NCI-H2029 (cell line): ENCODE measurements at regions not wholly inside any gene's neighbourhood (a gene's known extent, or its start where the extent isn't known, plus 50 kb on each side); places are given as distances from the start of the nearest gene placed in this dataset.

Experiments used
- DNase-seq: peaks from one replicate; lab custom pipeline; 2025; lab: John Stamatoyannopoulos, UW

DNA sequence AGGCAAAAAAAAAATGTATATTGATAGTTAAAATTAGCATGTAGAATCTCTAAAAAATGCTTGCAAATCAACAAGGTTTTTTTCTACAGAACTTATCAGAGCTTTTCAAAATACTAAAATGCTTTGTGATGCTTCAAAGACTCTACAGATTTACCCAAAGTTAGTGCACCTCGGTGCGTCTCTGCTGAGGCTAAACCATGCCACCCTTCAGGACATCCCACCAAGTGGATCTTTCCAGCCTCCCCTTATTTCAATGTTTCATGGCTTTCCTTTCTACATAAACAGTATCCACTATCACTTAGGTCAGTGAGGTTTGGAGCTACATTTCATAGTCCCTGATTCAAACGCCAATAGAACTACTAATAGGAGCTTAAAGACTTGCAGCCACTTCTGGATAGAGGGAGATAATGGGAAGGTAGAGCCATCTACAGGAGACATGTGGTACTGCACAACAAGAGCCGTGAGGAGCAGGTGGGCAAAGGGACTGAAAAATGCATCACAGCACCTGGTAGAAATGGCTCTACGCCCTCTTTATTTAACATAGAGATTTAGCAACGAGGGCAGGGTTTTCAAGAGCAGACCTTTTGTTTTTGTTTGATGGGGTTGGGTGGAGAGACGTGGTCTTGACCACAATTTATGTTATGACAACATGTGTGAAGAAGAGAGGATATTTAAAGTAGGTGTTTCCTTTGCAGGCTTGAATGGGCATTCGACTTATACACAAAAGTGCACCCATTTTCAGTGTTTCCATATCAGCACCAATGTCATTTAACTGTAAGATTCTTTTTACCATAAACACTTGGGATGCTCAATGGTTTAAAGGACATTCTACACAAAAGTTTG lies 56.1 kb upstream of the SLC35G4 start:
- peak; percentile 5 for DNase-seq

DNA sequence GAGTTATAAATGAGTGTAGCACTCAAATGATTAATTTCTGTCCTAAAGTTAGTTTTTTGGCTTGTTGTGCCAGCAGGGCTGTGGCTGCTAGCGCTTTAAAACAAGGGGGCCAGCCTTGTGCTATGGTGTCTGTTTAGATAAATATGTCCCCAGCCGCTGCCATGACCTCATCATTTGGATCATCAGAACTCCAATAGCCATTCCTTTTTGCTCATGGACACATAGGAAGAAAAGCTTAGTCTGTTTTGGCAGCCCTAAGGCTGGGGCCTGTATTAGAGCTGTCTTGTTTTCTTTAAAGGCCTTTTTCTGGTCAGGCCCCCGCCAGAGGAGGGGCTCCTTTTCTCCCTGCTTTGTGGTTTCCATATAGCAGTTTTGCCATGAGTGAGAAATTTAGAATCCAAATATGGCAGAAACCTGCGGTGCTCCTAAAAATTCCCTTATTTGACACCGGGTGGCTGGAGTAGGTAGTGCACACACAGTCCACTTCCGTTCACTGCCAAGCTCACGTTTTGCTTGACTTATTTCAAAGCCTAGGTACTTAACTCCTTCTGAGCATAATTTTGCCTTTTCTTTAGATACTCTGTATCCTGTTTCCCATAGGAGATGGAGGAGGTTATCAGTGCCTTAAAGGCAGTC lies 60.4 kb upstream of the SLC35G4 start:
- no peak for DNase-seq

GRCh38 chr18:11548396-11548795 lies 61.0 kb upstream of the SLC35G4 start:
- DNase-seq = no peak

DNA sequence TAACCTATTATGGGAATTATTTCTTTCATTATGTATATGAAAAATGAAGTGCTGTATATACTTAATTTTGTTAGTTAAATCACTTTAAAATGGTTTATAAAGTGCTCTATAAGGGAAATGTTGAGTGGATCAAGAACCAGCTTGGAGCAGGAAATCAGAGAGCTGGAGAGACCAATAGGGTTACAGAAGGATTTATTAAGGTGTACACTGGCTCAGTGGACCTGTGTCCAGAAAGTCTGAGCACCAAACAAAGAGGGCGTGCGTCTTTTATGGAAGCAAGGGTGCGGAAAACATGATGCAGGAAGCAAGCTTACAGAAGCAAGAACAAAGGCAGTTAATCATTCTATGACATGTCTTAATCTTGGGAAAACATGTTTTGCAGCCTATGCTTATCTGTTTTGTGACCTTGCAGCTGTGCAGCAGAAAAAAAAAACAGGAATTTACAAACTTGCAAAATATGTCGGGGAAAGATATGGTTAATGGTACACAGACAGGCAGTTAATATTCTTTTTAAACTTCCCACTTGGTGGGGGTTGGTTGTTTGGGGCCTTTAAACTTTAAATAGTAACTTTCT lies 65.2 kb upstream of the SLC35G4 start:
- no peak for DNase-seq

DNA sequence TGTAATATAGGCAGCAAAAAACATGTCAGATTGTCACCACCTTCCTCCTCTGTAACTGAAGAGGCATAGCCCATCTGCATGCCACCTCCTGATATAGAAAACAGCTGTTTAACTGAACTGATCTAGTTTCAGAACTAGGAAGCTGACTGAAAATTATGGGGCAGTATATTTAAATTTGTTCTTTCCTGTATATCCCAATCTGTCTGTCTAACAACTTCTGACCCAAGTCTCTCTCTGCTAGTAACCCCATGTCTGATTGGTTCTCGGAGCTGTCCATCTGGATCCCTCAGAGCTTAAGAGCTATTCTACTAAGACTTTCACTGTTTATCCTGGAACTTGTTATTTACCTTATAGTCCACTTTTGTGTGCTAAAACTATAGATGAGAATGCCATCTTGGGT lies 68.2 kb upstream of the SLC35G4 start:
- no peak for DNase-seq

GRCh38 chr18:11533942-11534496 lies 75.4 kb upstream of the SLC35G4 start:
- DNase-seq = no peak

DNA sequence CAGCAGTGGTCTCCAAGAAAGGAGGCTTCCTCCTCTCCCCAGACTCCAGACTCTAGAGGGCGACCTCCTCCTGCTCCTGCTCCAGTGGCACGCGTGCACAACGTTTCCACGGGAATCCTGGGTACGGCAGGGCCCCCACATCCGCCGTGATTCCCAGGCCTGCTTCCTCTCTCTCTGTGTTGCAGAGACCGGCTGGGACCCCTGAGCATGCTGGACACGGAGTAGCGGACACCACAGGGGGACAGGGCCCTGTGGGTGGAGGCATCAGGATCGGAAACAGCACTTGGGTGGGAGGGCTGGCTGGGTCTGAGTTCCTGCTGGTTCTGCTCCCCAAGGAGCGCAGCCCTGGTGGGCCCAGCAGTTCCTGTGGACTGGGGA lies 75.9 kb upstream of the SLC35G4 start:
- DNase-seq = no peak

DNA sequence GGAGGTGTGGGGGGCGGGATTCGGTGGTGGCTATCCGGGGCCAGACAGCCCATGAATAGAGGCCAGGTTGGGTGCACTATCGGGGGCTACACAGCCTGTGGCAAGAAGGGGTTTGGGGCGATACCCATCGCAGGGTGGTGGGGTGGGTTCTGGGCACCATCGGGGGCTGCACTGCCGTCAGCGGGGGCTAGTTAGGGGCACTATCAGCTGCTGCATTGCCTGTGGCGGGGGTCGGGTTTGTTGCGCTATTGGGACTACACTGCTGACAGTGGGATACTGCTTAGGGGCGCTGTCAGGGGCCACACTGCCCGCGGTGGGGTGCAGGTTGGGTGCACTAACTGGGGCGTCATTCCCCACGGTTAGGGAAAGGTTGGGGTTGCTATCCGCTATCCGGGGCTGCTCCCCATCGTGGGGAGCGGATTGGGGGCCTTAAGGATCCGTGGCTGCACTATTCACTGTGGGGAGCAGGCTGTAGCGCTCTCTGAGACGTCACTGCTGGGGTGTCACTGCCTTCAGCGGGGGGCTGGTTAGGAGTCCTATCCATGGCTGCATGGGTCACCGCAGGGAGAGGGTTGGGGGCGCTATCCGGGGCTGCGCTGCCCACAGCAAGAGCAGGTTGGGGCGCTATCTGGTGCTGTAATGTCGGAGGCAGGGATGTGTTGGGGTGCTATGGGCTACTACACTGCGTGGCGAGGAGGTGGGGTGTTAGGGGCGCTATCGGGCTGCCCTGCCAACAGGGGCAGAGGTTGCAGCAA lies 76.5 kb upstream of the SLC35G4 start:
- DNase-seq = no peak

DNA sequence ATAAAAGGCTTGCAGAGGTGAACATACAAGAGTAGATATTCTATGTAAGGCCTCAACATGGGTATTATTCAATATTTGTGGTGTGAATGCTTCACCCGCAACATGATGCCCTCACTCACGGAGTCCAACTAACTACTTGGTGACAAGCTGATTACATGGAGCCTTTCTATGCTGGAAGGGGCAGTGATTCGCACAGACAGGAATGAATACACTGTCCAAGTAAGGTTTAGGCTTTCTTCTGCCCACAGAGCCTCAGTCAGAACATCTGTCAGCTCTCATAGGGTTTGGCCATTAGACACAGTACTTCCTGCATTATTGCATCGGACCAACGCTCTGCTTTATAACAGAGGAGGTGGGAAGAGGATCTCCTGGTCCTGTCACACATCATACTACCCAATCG lies 80.3 kb upstream of the SLC35G4 start:
- no peak for DNase-seq

GRCh38 chr18:11526675-11527074 lies 82.7 kb upstream of the SLC35G4 start:
- DNase-seq = no peak

GRCh38 chr18:11523804-11524203 lies 85.6 kb upstream of the SLC35G4 start:
- DNase-seq = no peak

GRCh38 chr18:11522992-11523391 lies 86.4 kb upstream of the SLC35G4 start:
- no peak for DNase-seq

GRCh38 chr18:11521853-11522252 lies 87.5 kb upstream of the SLC35G4 start:
- DNase-seq = no peak

- no peak for DNase-seq
These were observed 88.9 kb upstream of the SLC35G4 start for GRCh38 chr18:11520536-11520935.

DNA sequence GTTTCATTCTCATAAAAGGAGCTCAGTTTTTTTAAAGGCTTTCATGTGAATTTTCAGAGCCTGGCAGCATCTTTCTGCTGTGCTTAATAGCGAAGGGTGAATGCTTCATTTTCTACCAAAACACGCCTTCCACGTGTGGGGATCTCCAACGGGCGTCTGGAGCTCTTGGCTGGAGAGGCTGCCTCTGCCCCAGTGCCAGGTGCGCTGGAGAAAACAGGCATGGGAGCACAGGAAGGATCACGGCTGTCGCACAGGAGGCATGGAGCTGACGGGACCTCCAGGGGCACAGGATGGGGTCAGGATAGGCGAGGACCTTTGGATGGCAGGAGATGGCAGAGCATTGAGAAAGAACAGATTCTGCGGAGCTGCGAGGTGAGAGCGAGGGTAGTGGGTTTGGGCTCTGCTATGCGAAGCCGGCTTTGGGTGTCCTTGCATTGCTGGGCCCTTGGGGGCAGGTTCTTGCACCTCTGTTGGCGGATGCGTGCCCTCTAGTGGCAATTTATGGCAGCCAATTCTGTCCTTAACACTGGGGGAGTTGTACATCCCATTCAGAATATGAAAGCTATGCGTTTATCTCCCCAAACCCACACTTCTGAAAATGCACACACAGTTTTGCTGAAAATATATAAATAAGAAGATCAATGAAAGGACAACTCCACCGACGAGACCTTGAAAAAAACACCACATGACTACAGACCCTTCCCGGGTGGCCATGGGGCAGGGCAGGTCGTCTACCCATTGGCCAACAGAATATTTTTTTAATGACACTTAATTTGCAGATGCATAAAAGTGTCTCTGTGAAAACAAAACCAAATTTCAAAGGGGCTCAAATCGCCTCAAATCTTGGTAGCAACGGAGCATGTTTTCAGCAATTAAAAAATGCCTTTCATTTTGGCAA lies 90.4 kb upstream of the SLC35G4 start:
- DNase-seq = peak; percentile 0

- DNase-seq = no peak
These were observed 91.7 kb upstream of the SLC35G4 start for GRCh38 chr18:11517704-11518103.

GRCh38 chr18:11516751-11517503 lies 92.5 kb upstream of the SLC35G4 start:
- DNase-seq = no peak

DNA sequence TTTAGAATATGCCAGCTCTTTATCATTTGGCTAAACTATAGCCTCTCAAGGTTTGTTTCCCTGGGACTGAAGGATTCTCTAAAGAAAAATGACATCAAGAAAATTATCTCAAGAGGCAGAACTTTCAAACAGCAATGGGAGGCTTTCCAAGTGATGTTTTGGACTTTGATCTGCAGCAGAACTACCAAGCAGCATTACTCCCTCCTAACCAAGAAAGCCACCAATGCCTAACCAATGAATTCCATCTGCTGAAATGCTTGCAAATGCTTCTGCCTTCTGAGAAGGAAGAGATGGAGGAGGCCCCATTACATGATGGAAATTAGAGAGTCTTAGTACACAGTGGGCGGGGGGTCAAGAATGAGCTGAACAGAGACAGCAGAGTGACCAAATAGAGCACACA lies 95.1 kb upstream of the SLC35G4 start:
- no peak for DNase-seq

DNA sequence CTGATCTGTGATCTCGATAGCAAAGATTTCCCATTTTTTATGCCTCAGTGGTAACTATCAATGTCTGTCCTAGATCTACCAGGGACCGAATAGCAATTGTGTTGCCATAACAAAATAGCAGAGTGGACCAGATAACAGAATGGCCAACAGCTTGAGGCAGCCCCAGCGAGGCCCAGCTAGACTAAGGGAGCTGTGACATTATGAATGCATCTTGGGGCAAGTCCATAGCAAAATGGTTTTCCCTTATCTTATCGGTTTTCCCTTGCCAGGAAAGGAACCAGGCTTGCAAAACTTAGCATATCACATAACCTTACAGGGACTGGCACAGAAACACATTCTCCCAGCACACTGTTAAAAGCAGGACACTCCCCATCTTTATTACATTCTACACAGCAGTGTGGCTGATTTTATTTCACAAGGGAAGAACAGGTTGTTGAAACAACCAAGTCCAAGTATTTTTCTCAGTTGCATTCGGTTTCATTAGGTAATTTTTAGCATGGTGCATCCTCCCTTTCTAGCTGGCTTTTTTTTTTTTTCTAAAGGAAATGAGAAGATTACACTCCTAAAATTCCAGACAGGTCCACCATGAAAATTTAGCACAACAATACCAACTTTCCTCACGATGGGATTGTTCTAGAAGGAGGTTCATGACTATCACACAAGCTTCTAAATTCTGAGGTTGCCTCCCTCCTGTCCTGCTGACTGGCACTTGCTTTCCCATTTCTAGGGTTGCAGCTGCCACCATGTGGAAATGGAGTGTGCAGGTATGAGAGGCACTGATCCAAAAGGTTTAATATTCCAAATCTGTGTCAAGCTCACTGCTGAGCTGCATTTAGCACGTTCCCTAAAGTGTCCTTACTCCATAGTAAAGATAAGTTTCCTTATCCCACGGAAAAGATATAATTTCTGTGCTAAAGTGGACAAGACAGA lies 97.0 kb upstream of the SLC35G4 start:
- DNase-seq = no peak
